Testis (tissue), 2 donors: ENCODE measurements at regions not wholly inside any gene's neighbourhood (a gene's known extent, or its start where the extent isn't known, plus 50 kb on each side); places are given as distances from the start of the nearest gene placed in this dataset.

Source experiments
- CTCF ChIP-seq, 3 experiments: fragments of 450-650 bp in 2 of 3; fragments of 200-600 bp in 1 of 3; sonication (generic) in 1 of 3; IDR thresholded peaks; one replicate each; pipeline ENCODE4 v1.5.1; 2016 to 2019; ENCODE audit warnings: antibody characterized with exemption in 3 of 3, mild to moderate bottlenecking in 2 of 3, moderate library complexity in 1 of 3
- POLR2A ChIP-seq: fragments of 450-650 bp; IDR thresholded peaks from one replicate; pipeline ENCODE4 v1.6.1; 2017; ENCODE audit warnings: antibody characterized with exemption, mild to moderate bottlenecking, moderate library complexity

GRCh38 chr9:118439441-118439840 lies 735.2 kb downstream of the TLR4 start:
- TF ChIP-seq CTCF (IDR thresholded peaks at IDR 0.05) (no peak), POLR2A (no peak)
